ENCODE measurements at regions not wholly inside any gene's neighbourhood (a gene's known extent, or its start where the extent isn't known, plus 50 kb on each side); places are given as distances from the start of the nearest gene placed in this dataset.

DNA sequence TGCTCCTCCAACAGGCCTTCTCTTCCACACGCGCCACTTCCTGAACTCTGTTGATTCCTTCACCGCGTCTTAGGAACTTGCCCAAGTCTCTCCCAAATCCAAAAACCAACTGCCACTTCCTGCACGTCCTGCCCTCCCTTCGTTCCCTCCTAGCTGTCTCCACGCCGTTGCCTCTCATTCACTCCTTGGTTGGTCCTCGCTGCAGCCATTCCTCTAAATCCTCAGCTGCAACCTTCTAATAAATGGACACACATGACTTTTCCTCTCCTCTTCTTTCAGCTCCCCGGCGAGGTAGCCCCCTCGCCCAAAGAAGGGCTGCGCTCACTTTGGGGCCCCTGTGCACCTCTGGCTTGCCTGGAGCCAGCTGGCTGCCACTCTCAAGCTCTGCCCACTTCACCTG, 110.2 kb downstream of the XRCC2 start:
- ChIA-PET CTCF (no interaction called here), POLR2A (no interaction called here)
- TF ChIP-seq, protein P1, sequence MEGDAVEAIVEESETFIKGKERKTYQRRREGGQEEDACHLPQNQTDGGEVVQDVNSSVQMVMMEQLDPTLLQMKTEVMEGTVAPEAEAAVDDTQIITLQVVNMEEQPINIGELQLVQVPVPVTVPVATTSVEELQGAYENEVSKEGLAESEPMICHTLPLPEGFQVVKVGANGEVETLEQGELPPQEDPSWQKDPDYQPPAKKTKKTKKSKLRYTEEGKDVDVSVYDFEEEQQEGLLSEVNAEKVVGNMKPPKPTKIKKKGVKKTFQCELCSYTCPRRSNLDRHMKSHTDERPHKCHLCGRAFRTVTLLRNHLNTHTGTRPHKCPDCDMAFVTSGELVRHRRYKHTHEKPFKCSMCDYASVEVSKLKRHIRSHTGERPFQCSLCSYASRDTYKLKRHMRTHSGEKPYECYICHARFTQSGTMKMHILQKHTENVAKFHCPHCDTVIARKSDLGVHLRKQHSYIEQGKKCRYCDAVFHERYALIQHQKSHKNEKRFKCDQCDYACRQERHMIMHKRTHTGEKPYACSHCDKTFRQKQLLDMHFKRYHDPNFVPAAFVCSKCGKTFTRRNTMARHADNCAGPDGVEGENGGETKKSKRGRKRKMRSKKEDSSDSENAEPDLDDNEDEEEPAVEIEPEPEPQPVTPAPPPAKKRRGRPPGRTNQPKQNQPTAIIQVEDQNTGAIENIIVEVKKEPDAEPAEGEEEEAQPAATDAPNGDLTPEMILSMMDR (IDR thresholded peaks at IDR 0.05; ENCODE audit: insufficient read depth, low read length, missing control alignments) = no peak
- DNase-seq (ENCODE audit: low read depth, low spot score) = no peak
- no peak overlapping the region for H3K4me3 ChIP-seq (ENCODE audit: low read depth, low read length)

DNA sequence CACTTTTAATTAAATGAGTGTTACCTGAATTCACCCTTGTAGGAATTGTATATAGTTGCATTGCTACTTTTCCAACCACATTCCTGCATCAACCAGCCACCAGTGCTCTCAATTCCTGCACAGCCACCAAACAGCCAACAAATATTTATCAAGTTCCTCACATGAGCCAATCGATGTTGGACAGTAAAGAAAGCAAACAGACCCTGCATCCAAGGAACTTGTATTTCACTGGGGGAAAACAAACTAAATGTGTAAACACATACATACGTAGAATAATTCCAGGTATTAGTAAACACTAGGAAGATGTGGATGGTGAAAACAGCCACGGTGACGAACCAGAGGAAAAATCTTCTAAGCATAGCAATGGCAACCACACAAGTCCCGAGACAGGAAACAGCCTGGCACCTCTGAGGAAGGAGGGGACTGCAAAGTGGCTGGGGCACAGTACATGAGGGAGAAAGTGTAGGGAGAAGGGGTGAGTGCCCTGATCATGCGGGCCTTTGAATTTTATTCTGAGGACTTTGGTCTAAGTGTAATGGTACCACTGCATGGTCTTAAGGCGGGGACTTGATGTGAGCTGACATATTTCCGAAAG, 111.2 kb downstream of the XRCC2 start:
- POLR2A ChIA-PET = no interaction called here
- no peak for DNase-seq (ENCODE audit: low read depth, low spot score)
- H3K4me3 ChIP-seq (ENCODE audit: low read depth, low read length) = no peak overlapping the region
- TF ChIP-seq, protein P1 (IDR thresholded peaks at IDR 0.05; ENCODE audit: insufficient read depth, low read length, missing control alignments) = no peak
- CTCF ChIA-PET = no interaction called here

DNA sequence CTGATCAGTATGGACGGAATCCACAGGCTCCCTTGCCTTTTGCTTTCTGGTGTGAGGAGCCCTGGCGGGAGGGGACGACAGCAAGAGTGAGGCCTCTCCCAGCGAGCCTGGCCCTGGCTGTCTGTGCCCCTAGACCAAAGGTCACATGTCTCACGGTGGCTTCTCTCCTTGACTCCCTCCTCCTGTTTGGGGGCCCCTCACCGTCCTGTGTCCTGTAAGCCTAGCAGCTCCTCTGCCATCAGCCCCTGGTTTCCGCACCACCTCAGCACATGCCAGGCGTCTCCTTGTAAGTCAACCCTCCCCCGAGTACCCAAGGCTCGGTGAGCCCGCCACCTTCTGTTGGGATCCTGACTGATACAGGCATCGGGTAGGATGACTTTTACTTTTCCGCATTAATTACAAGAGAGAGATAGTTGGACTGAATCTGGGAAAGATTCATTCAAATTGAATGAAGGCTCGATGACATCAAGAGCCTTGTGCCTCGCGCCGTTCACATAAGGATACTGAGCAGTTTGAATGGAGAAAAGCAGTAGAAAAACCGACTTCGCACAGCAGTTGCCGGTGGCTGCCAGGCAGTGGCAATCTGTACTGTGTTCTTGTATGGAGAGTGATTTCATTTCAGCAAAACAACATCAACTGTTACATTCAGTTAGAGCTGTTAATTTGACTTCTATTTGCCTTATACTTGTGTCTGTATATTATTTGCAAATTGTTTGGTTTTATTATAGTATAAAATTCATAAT, 119.8 kb downstream of the XRCC2 start:
- ChIA-PET POLR2A (no interaction called here), CTCF (no interaction called here)
- no peak overlapping the region for H3K4me3 ChIP-seq (ENCODE audit: low read depth, low read length)
- DNase-seq (ENCODE audit: low read depth, low spot score) = no peak
- TF ChIP-seq, protein P1 (IDR thresholded peaks at IDR 0.05; ENCODE audit: insufficient read depth, low read length, missing control alignments) = no peak

DNA sequence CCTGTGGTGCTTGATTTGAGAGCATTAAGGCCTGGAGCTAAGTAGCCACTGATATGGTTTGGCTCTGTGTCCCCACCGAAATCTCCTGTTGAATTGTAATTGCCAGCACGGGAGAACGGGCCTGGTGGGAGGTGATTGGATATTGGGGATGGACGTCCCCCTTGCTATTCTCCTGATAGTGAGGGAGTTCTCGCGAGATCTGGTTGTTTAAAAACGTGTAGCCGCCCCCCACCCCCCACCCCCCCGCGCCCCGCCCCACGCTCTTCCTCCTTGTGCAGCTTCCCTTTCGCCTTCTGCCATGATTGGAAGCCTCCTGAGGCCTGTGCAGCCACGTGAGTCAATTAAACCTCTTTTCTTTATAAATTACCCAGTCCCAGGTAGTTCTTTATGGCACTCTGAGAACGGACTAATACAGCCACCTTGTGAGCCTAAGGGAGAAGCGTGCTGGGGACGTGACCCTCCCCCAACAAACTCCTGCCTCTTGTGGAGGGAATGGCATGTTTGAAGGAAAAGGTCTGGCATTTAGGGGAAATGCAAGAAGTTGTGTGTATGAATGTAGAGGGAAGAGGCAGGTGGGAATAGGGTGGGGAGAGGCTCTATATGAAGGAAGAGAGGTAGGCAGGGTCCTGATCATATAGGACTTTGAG, 118.0 kb upstream of the KMT2C start:
- DNase-seq (ENCODE audit: low read depth, low spot score) = no peak
- CTCF ChIA-PET = no interaction called here
- POLR2A ChIA-PET = no interaction called here
- TF ChIP-seq, protein P1 (IDR thresholded peaks at IDR 0.05; ENCODE audit: insufficient read depth, low read length, missing control alignments) = no peak
- no peak overlapping the region for H3K4me3 ChIP-seq (ENCODE audit: low read depth, low read length)

DNA sequence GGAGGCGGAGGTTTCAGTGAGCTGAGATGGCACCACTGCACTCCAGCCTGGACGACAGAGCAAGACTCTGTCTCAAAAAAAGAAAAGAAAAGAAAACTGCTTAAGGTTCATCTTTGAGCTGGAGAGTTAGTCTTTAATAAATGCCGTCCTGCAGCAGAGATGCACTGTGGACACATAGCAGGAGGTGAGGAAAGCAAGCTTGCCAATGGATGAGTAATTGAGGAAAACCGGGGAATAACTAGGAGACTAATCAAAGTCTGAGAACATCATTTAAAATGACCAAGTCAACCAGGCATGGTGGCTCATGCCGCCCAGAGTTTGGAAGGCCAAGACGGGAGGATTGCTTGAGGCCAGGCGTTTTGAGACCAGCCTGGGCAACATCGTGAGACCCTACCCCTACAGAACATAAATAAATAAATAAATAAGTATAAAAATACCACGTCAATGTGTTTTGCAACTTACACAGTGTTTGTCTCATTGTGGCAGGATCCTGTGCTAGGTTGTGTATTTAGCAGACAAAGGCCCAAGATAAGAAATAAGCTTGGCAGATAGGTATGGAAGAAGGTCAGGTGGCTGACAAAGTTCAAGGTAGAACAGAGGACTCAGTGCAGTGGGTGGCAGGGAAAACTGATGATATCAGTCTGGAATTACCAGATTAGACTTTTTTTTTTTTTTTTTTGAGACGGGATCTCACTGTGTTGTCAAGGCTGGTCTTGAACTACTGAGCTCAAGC, 115.7 kb upstream of the KMT2C start:
- ChIA-PET POLR2A (no interaction called here), CTCF (no interaction called here)
- H3K4me3 ChIP-seq (ENCODE audit: low read depth, low read length) = no peak overlapping the region
- TF ChIP-seq, protein P1 (IDR thresholded peaks at IDR 0.05; ENCODE audit: insufficient read depth, low read length, missing control alignments) = no peak
- DNase-seq (ENCODE audit: low read depth, low spot score) = no peak
